ENCODE measurements at regions not wholly inside any gene's neighbourhood (a gene's known extent, or its start where the extent isn't known, plus 50 kb on each side); places are given as distances from the start of the nearest gene placed in this dataset.

DNA sequence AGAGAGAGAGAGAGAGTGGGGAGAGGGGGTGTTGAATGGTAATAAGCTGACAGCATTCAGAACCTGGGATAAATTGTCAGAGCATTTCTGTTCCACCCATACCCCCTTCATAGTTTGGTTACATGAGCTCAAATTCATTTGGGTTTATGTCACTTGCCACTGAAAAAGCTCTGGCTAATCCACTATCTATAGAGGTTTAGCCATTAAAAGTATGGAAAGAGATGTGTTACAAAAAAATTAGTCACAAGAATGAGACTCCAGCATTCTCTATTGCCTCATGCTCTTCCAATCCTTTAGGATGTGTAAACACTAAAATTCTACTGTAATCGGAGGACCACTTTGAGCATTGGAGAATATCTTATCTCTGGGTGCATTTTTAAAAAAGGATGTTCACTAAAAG lies 297.6 kb upstream of the TCF21 start:
- H3K27ac ChIP-seq = no peak overlapping the region
- TF ChIP-seq, protein P1, sequence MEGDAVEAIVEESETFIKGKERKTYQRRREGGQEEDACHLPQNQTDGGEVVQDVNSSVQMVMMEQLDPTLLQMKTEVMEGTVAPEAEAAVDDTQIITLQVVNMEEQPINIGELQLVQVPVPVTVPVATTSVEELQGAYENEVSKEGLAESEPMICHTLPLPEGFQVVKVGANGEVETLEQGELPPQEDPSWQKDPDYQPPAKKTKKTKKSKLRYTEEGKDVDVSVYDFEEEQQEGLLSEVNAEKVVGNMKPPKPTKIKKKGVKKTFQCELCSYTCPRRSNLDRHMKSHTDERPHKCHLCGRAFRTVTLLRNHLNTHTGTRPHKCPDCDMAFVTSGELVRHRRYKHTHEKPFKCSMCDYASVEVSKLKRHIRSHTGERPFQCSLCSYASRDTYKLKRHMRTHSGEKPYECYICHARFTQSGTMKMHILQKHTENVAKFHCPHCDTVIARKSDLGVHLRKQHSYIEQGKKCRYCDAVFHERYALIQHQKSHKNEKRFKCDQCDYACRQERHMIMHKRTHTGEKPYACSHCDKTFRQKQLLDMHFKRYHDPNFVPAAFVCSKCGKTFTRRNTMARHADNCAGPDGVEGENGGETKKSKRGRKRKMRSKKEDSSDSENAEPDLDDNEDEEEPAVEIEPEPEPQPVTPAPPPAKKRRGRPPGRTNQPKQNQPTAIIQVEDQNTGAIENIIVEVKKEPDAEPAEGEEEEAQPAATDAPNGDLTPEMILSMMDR (conservative IDR thresholded peaks at IDR 0.05; ENCODE audit: low read depth) = no peak
- CTCF ChIA-PET = no interaction called here
- DNase-seq (ENCODE audit: low spot score) = no peak
- POLR2A ChIA-PET (ENCODE audit: low non-redundant PET) = no interaction called here

DNA sequence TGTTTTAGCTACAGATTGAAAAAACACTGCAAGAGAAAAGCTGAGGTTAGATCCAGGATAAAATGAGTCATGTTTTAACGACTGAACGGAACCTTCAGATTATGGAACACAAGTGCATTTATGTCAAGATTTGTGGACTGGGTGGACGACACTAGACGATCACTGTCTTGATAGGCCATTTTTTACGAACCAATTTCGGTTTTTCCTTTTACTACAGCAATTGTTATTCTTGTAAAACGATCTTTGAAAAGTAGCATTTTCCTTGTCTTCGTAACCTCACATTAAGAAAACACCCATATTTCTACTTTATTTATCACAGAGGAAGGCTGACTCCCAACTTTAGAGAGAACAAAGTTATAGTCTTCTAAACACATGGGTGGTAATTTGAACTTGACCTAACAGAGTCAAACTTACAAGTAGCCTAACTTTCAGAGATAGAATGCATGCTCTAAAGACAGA lies 294.2 kb upstream of the TCF21 start:
- TF ChIP-seq, protein P1 (conservative IDR thresholded peaks at IDR 0.05; ENCODE audit: low read depth) = no peak
- ChIA-PET POLR2A (ENCODE audit: low non-redundant PET) (interaction anchor here (0.6 kb wide), 1 partner anchor 10 kb away, joined by 3 read pairs; no protein-coding TSS in a partner anchor), CTCF (no interaction called here)
- H3K27ac ChIP-seq = no peak overlapping the region
- no peak for DNase-seq (ENCODE audit: low spot score)

DNA sequence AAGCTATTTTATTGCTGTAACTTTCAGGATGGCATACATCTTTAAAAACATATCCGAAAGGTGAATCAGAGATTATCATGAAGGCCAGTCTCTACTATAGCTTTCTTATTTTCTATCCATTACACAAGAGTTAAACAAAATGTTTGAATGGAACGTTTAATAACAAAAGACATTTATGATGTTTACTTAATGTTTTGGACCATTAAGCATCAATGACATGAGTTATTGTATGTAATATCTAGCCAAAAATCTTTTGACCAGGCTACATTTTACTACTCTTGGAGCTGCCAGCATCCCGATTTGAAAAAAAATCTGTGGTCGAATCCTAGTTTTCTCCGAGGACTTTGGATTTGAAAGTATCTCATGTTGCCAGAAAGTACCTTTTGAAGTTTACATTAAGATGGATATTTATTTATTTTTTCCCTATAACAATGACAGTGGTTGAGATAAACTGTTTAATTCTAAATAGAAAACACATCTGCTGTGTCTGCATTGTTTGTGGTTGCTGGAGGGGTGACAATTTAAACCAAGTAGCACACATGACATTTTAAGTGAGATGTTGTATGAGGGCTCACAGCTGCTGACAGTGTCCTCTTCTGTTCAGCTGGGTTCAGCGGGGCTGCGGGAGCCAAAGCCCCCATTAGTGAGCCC lies 293.7 kb upstream of the TCF21 start:
- CTCF ChIA-PET = no interaction called here
- no peak overlapping the region for H3K27ac ChIP-seq

DNA sequence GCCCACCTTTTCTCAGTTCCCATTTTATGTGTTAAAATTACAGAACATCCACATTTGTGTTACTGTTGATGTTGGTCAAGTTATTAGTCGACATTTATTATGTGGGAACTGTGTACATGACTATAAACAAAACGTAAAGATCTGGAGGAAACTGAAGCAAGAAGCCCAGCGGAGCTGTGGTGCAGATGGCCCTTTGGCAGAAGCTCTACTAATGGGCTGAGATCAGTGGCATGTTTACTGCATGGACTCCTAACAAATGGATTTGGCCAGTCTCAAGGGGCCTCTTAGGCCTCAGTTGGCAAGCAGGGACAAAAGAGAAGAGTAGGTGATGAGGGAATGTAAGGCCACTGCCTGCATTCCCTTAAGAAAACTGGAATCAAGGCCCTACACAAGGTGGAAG lies 282.1 kb upstream of the TCF21 start:
- ChIA-PET POLR2A (ENCODE audit: low non-redundant PET) (no interaction called here), CTCF (interaction anchor here (0.6 kb wide), 1 partner anchor 894 kb away, joined by 3 read pairs; no protein-coding TSS in a partner anchor)
- TF ChIP-seq, protein P1 (conservative IDR thresholded peaks at IDR 0.05; ENCODE audit: low read depth) = no peak
- H3K27ac ChIP-seq = no peak overlapping the region
- no peak for DNase-seq (ENCODE audit: low spot score)

More for the DNA sequence above, 293.7 kb upstream of the TCF21 start:
- POLR2A ChIA-PET (ENCODE audit: low non-redundant PET) = no interaction called here
- DNase-seq (ENCODE audit: low spot score) = no peak
- TF ChIP-seq, protein P1 (conservative IDR thresholded peaks at IDR 0.05; ENCODE audit: low read depth) = no peak

DNA sequence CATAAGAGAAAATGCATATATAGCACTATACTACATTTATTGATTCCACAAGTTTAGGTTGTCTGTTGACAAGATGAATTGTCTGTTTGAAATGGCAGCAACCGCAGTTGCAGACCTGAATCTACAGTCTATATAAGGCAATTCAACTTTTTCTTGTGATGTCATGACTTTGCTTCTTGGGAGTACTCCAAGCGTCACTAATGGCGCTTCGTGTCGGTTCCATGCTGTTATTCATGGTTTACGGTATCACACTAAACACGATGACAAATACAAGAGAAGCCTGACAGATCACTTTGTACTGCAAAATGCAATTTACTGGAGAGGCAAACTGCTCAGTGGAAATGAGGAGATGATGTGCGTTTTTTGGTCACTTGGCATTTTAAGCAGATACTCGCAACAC lies 280.3 kb upstream of the TCF21 start:
- CTCF ChIA-PET = no interaction called here
- TF ChIP-seq, protein P1 (conservative IDR thresholded peaks at IDR 0.05; ENCODE audit: low read depth) = no peak
- POLR2A ChIA-PET (ENCODE audit: low non-redundant PET) = no interaction called here
- DNase-seq (ENCODE audit: low spot score) = no peak
- H3K27ac ChIP-seq = no peak overlapping the region

DNA sequence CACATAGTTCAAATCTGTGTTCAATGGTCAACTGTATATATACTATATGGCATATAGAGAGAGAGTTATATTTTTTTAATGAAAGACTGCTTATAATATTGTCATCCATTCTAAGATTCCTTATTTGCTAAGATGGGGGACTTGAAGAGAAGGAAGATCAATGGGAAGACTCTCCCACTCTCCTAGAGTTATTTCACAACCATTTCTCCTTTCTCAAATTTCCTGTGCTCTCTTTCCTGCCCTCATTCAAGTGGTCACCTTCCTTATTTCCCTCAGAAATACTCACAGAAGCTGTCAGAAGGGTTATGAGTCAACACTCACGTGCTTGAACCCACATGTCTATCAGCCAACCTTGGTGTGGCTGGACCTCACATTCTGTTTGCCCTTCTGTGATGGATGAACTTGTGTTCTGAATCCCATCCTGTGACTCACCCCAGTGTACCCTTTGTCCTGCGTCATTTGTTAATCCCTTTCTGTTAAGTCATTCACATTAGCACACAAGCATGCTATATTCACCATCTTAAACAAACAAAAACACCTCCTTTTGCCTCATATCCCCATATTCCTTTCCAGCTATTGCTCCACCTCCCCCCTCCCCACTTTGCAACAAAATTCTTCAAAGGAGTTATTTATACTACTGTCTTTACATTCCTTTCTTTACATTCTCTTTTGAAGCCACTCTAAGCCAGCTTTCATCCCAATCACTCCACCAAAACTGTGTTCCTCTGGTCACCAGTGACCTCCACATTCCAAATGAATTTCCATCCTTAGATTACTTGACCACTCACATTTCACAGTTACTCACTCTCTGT lies 279.3 kb upstream of the TCF21 start:
- TF ChIP-seq, protein P1 (conservative IDR thresholded peaks at IDR 0.05; ENCODE audit: low read depth) = no peak
- no peak overlapping the region for H3K27ac ChIP-seq
- ChIA-PET CTCF (no interaction called here), POLR2A (ENCODE audit: low non-redundant PET) (no interaction called here)
- peak; percentile 94 for DNase-seq (ENCODE audit: low spot score)

Data from RWPE1 (cell line).